ENCODE measurements at regions not wholly inside any gene's neighbourhood (a gene's known extent, or its start where the extent isn't known, plus 50 kb on each side); places are given as distances from the start of the nearest gene placed in this dataset.

- TF ChIP-seq CTCF (IDR thresholded peaks at IDR 0.05; ENCODE audit: poor library complexity) (no peak), EZH2 (IDR thresholded peaks at IDR 0.05; ENCODE audit: borderline replicate concordance) (no peak)
Measured at GRCh38 chr13:73883162-73883561, 251.0 kb downstream of the KLF12 start.

All from hepatocyte (in vitro differentiated cells).